Activated CD8-positive, alpha-beta memory T cell treated with anti-CD3 and anti-CD28 coated beads, Interleukin-2, amount 50 U/mL, for 4 hours (primary cell): ENCODE measurements at regions not wholly inside any gene's neighbourhood (a gene's known extent, or its start where the extent isn't known, plus 50 kb on each side); places are given as distances from the start of the nearest gene placed in this dataset.

Source experiments
- DNase-seq: peaks from one replicate; pipeline ENCODE4 v3.0.0-alpha.2; 2020

- DNase-seq = no peak
These were observed 406.4 kb downstream of the SNAPC1 start for GRCh38 chr14:62168564-62169155.

GRCh38 chr14:62179367-62180018 lies 417.3 kb downstream of the SNAPC1 start:
- no peak for DNase-seq

- no peak for DNase-seq
These were observed 419.4 kb downstream of the SNAPC1 start for GRCh38 chr14:62181591-62181990.

GRCh38 chr14:62185078-62185477 lies 422.9 kb downstream of the SNAPC1 start:
- no peak for DNase-seq

- no peak for DNase-seq
These were observed 425.0 kb downstream of the SNAPC1 start for GRCh38 chr14:62187265-62187664.

DNA sequence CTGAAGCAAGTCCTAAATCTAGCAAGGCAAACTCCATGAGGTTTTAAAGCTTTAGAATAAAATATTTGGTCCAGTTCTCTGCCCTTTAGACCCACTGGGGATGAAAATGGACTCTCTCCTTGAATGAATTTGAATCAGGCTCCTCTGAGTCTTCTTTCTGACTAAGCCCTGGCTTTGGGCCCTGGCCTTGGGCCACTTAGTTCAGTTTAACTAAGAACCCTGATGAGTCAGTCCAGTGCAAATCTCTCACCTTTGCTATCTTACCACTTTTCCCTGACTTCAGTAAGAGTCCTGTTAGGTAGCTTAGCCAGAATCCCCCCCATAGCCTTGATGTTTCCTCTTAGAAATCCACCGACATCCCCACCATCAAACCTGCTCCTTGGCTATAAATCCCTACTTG lies 427.5 kb downstream of the SNAPC1 start:
- DNase-seq = no peak

DNA sequence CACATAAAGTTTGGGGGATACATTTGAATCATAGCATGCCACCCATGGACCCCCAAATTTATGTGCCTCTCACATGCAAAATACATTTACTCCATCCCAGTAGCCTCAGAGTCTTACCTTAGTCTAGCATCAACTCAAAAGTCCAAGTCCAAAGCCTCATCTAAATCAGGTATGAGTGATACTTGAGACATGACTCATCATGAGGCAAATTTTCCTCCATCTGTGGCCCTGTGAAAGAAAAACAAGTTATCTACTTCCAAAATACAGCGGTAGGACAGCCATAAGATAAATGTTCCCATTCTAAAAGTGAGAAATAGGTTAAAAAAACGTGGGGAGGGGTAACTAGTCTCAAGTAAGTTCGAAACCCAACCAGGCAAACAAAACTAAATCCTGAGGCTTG lies 444.2 kb downstream of the SNAPC1 start:
- no peak for DNase-seq

- no peak for DNase-seq
These were observed 447.2 kb downstream of the SNAPC1 start for GRCh38 chr14:62209287-62209899.

DNA sequence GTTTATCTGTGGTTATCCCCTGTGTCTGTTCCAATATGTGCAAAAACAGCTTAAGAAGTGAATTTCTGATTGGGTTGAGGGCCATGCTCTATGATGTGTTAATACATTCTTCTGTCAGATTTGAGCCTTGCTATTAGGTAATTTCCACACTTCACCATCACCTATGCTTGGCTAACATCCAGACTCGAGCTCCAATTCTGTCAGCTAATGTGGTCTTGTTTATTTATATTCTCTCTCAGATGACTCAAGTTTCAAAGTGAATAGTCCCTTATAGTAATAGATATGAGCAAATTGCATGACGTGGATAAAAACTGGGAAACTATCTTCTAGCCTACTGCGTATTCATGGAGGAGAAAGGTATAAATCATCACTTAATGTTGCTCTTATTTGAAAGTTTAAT lies 451.3 kb downstream of the SNAPC1 start:
- DNase-seq = no peak

GRCh38 chr14:62216121-62216520 lies 453.9 kb downstream of the SNAPC1 start:
- DNase-seq = no peak

- no peak for DNase-seq
These were observed 472.6 kb downstream of the SNAPC1 start for GRCh38 chr14:62234849-62235248.

- no peak for DNase-seq
These were observed 482.0 kb downstream of the SNAPC1 start for GRCh38 chr14:62244221-62244620.

DNA sequence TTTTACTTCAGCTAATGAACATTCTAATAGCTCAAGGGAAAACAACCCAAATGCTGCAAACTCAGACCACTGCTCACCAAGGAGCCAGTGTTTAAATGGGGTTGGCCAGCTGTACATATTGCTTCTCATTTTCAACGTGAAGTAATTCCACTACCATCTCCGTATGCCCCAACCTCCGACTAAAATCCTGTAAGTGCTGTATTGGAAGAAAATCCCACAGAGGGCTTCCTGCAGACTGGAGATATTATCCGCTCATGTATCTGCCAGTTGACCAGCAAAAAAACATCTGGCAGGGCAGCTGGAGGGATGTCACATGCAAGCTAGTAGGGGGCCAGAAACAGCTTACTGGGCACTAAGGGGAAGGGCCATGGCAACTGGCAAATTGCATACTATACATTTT lies 485.0 kb downstream of the SNAPC1 start:
- no peak for DNase-seq

- DNase-seq = no peak
These were observed 489.0 kb downstream of the SNAPC1 start for GRCh38 chr14:62251237-62251636.

- DNase-seq = no peak
These were observed 491.0 kb downstream of the SNAPC1 start for GRCh38 chr14:62253171-62253570.

- DNase-seq = no peak
These were observed 491.7 kb downstream of the SNAPC1 start for GRCh38 chr14:62253911-62254310.

GRCh38 chr14:62269204-62269603 lies 507.0 kb downstream of the SNAPC1 start:
- no peak for DNase-seq

GRCh38 chr14:62270236-62270635 lies 508.0 kb downstream of the SNAPC1 start:
- DNase-seq = no peak

DNA sequence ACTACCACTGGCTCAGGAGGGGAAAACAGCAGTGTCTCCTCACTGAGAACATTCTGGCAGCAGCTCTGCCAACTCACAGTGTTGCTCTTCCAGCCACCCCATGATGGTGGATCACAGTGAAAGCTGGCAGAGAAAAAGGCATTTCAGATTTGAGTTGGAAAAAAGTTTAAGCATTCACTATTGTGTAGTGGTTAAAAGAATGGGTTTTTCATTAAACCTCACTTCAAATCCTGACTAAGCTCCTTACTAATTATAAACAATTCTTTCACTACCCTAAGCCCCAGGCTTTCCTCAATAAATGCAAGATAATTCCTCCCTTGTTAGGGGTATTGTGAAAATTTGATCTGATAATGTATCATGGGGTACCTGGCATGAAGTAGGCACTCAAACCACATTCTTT lies 518.1 kb downstream of the SNAPC1 start:
- no peak for DNase-seq

DNA sequence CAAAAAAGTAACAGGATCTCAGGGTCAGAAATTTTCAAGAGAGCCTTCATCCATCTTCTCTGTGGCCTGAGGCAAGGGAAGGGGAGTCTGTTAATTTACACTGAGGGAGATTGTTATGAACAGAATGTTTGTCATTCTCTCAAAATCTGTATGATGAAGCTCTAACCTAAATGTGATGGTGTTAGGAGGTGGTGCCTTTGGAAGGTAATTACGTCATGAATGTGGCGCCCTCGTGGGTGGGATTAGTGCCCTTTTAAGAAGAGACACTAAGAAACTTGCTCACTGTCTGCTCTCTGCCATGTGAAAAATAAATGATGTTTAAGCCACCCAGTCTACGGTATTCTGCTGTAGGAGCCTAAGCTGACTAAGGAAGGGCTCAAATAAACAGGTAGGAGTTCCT lies 521.6 kb downstream of the SNAPC1 start:
- no peak for DNase-seq

GRCh38 chr14:62289471-62289870 lies 527.3 kb downstream of the SNAPC1 start:
- no peak for DNase-seq

DNA sequence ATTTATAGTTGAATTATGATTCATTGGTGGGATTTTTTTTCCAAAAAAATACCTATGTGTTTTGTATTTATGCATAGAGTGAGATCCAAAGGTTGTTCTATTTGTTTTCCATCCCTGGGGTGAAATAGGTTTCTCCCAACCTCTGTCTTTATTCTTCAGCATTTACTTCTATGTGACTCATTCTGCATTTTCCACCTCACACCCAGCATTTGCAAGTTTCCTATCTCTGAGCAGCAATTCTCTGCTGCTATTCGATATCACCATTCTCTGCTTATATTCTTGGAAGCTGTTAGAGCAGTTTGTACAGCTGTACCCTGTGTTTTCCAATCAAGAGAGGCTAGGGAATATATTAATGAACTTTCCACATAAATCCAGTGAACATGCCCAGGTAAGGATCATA lies 538.9 kb downstream of the SNAPC1 start:
- DNase-seq = no peak

DNA sequence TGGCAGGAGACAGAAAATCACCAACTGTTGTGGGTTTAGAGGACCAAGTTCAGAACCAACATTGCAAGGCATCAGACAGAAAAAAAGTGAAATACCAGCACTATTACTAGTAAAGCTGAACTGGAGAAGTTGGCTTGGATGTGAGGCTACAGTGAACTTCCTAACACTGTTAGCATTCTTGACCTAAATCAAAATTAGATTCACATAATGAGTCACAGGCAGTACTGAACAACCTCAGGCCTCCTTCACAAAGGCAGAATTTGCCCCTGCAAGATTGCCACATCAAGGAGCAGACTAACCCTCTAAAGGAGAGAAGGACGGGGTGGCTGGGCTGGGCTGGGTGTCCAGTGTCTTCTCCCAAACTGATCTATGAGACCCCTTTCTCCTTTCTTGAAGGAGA lies 539.7 kb downstream of the SNAPC1 start:
- DNase-seq = no peak

GRCh38 chr14:62303437-62303836 lies 541.2 kb downstream of the SNAPC1 start:
- DNase-seq = no peak

- DNase-seq = no peak
These were observed 542.0 kb downstream of the SNAPC1 start for GRCh38 chr14:62304257-62304656.
